ENCODE measurements at regions not wholly inside any gene's neighbourhood (a gene's known extent, or its start where the extent isn't known, plus 50 kb on each side); places are given as distances from the start of the nearest gene placed in this dataset.
"Not testable (repeated sequence)": the region's sequence is repeated elsewhere in the genome, so short reads cannot be mapped to it uniquely, and the experiment has no call there.

- not testable (repeated sequence) for DNase-seq, ATAC-seq
Measured at GRCh38 chr1:121003230-121003629, 113.7 kb downstream of the PPIAL4A start.

- not testable (repeated sequence) for ATAC-seq, DNase-seq
Measured at GRCh38 chr1:121006826-121007225, 117.3 kb downstream of the PPIAL4A start.

- DNase-seq, ATAC-seq: not testable (repeated sequence)
Measured at GRCh38 chr1:121007755-121008154, 118.2 kb downstream of the PPIAL4A start.

- peak; percentile 23 for DNase-seq
- peak; percentile 6 for ATAC-seq
Measured at GRCh38 chr1:121008512-121009215, 119.1 kb downstream of the PPIAL4A start.

- ATAC-seq (peak; percentile 85), DNase-seq (peak; percentile 76)
Measured at GRCh38 chr1:121009216-121010057, 119.9 kb downstream of the PPIAL4A start.

GRCh38 chr1:121010141-121010540 is 120.6 kb downstream of the PPIAL4A start:
- not testable (repeated sequence) for DNase-seq, ATAC-seq

GRCh38 chr1:121013181-121013580 is 123.6 kb downstream of the PPIAL4A start:
- not testable (repeated sequence) for DNase-seq, ATAC-seq

GRCh38 chr1:121016182-121017028 is 126.8 kb downstream of the PPIAL4A start:
- DNase-seq (peak; percentile 56), ATAC-seq (peak; percentile 96)

- not testable (repeated sequence) for ATAC-seq, DNase-seq
Measured at GRCh38 chr1:121019715-121020349, 130.3 kb downstream of the PPIAL4A start.

- ATAC-seq, result not testable (repeated sequence)
- DNase-seq, result peak; percentile 62
Measured at GRCh38 chr1:121020350-121021236, 131.0 kb downstream of the PPIAL4A start.

GRCh38 chr1:121021716-121022115 is 132.1 kb downstream of the PPIAL4A start:
- ATAC-seq, DNase-seq: not testable (repeated sequence)

- not testable (repeated sequence) for DNase-seq, ATAC-seq
Measured at GRCh38 chr1:121032878-121033494, 143.4 kb downstream of the PPIAL4A start.

- DNase-seq, ATAC-seq: not testable (repeated sequence)
Measured at GRCh38 chr1:121036792-121037191, 147.2 kb downstream of the PPIAL4A start.

GRCh38 chr1:121040974-121041373 is 143.2 kb downstream of the FAM72B start:
- ATAC-seq, DNase-seq: not testable (repeated sequence)

GRCh38 chr1:121041497-121041896 is 142.6 kb downstream of the FAM72B start:
- not testable (repeated sequence) for ATAC-seq

GRCh38 chr1:121042882-121043281 is 141.3 kb downstream of the FAM72B start:
- DNase-seq, ATAC-seq: not testable (repeated sequence)

More at GRCh38 chr1:121041497-121041896, 142.6 kb downstream of the FAM72B start:
- DNase-seq, result not testable (repeated sequence)

- peak; percentile 19 for DNase-seq
Measured at GRCh38 chr1:121048293-121048752, 135.8 kb downstream of the FAM72B start.

GRCh38 chr1:121048769-121049443 is 135.2 kb downstream of the FAM72B start:
- not testable (repeated sequence) for DNase-seq, ATAC-seq

More at GRCh38 chr1:121048293-121048752, 135.8 kb downstream of the FAM72B start:
- peak; percentile 39 for ATAC-seq

GRCh38 chr1:121050097-121050496 is 134.0 kb downstream of the FAM72B start:
- ATAC-seq, result peak; percentile 59
- DNase-seq, result not testable (repeated sequence)
